HEK293T (cell line): ENCODE measurements at regions not wholly inside any gene's neighbourhood (a gene's known extent, or its start where the extent isn't known, plus 50 kb on each side); places are given as distances from the start of the nearest gene placed in this dataset.

ENCODE experiments used
- BHLHE40 ChIP-seq: fragments of 450-650 bp; IDR thresholded peaks from 2 replicates; pipeline ENCODE4 v1.6.1; 2016; ENCODE audit warnings: mild to moderate bottlenecking, moderate library complexity, borderline replicate concordance
- CTBP1 ChIP-seq: fragments of 450-650 bp; IDR thresholded peaks from 2 replicates; pipeline ENCODE4 v1.6.1; 2016; ENCODE audit warnings: borderline replicate concordance
- ELF4 ChIP-seq: fragments of 450-650 bp; IDR thresholded peaks from 2 replicates; pipeline ENCODE4 v1.6.1; 2017; ENCODE audit warnings: antibody characterized with exemption
- FOXA1 ChIP-seq: fragments of 450-650 bp; IDR thresholded peaks from 2 replicates; pipeline ENCODE4 v1.6.1; 2016; ENCODE audit warnings: mild to moderate bottlenecking
- FOXK2 ChIP-seq: fragments of 450-650 bp; IDR thresholded peaks from 2 replicates; pipeline ENCODE4 v1.6.1; 2016; ENCODE audit warnings: mild to moderate bottlenecking
- FOXM1 ChIP-seq: fragments of 450-650 bp; IDR thresholded peaks from 2 replicates; pipeline ENCODE4 v1.6.1; 2017; ENCODE audit warnings: mild to moderate bottlenecking, borderline replicate concordance
- NFRKB ChIP-seq: fragments of 450-650 bp; IDR thresholded peaks from 2 replicates; pipeline ENCODE4 v1.6.1; 2016; ENCODE audit warnings: mild to moderate bottlenecking, moderate library complexity
- PKNOX1 ChIP-seq: fragments of 450-650 bp; IDR thresholded peaks from 2 replicates; pipeline ENCODE4 v1.6.1; 2016
- TARDBP ChIP-seq: fragments of 450-650 bp; IDR thresholded peaks from 2 replicates; pipeline ENCODE4 v1.6.1; 2016
- ZNF384 ChIP-seq: fragments of 450-650 bp; IDR thresholded peaks from 2 replicates; pipeline ENCODE4 v1.6.1; 2016

- TF ChIP-seq NFRKB (no peak), CTBP1 (no peak), BHLHE40 (no peak), FOXK2 (no peak), ZNF384 (no peak), FOXA1 (no peak), ELF4 (no peak), PKNOX1 (no peak), FOXM1 (no peak), TARDBP (no peak)
Measured at GRCh38 chr5:123808461-123809380, 296.7 kb downstream of the CSNK1G3 start.
